CD4-positive, alpha-beta memory T cell (primary cell): ENCODE measurements at regions not wholly inside any gene's neighbourhood (a gene's known extent, or its start where the extent isn't known, plus 50 kb on each side); places are given as distances from the start of the nearest gene placed in this dataset.
"Not testable (repeated sequence)": the region's sequence is repeated elsewhere in the genome, so short reads cannot be mapped to it uniquely, and the experiment has no call there.

Experiments used
- CTCF ChIA-PET: fragments of 350-600 bp; sonication (Branson Sonifier 250); formaldehyde crosslinking; loops from one replicate; lab custom pipeline; 2021; ENCODE audit warnings: inconsistent platforms; ENCODE audit not compliant: partially characterized antibody; lab: Charles Lee
- POLR2A ChIA-PET: fragments of 350-600 bp; sonication (Branson Sonifier 250); formaldehyde crosslinking; loops from one replicate; lab custom pipeline; 2021; ENCODE audit not compliant: partially characterized antibody; lab: Charles Lee
- DNase-seq, 5 donors: peaks; one replicate each; pipeline versions ENCODE4 v3.0.0 to v3.0.0-alpha.2; 2020 to 2022; ENCODE audit warnings: mixed read lengths in 1 of 5
- H3K27ac ChIP-seq: one replicate; pipeline ENCODE4 v1.7.0; 2013; ENCODE audit warnings: low read depth, low read length
- H3K27me3 ChIP-seq: 2 replicates; pipeline ENCODE4 v1.7.0; 2013; ENCODE audit warnings: mild to moderate bottlenecking, low read length, moderate library complexity; ENCODE audit not compliant: insufficient read depth
- H3K36me3 ChIP-seq: 2 replicates; pipeline ENCODE4 v1.7.0; 2013; ENCODE audit warnings: mild to moderate bottlenecking, low read length, moderate library complexity; ENCODE audit not compliant: insufficient read depth
- H3K4me1 ChIP-seq: 2 replicates; pipeline ENCODE4 v1.7.0; 2013; ENCODE audit warnings: mild to moderate bottlenecking, low read length, moderate library complexity; ENCODE audit not compliant: insufficient read depth
- H3K4me3 ChIP-seq, 2 donors: one replicate each; pipeline ENCODE4 v1.7.0; 2013; ENCODE audit warnings: low read length in 2 of 2, mild to moderate bottlenecking in 1 of 2
- H3K9me3 ChIP-seq, 2 donors: one replicate each; pipeline ENCODE4 v1.7.0; 2013; ENCODE audit warnings: low read length in 2 of 2, control low read depth in 1 of 2; ENCODE audit not compliant: control insufficient read depth in 1 of 2
- H3K27ac Mint-ChIP-seq, 7 donors: one replicate each; pipeline ENCODE4 v1.8.0; 2020 to 2021; ENCODE audit warnings: mixed read lengths in 7 of 7, mild to moderate bottlenecking in 6 of 7, inconsistent platforms in 3 of 7, moderate library complexity in 3 of 7
- H3K27me3 Mint-ChIP-seq, 2 donors: one replicate each; pipeline ENCODE4 v1.8.0; 2020 to 2021; ENCODE audit warnings: mixed read lengths in 2 of 2
- H3K36me3 Mint-ChIP-seq, 2 donors: one replicate each; pipeline ENCODE4 v1.8.0; 2020 to 2021; ENCODE audit warnings: mixed read lengths in 2 of 2, inconsistent platforms in 1 of 2, mild to moderate bottlenecking in 1 of 2
- H3K4me1 Mint-ChIP-seq, 4 donors: one replicate each; pipeline ENCODE4 v1.8.0; 2020 to 2021; ENCODE audit warnings: mixed read lengths in 4 of 4, mild to moderate bottlenecking in 1 of 4
- H3K4me3 Mint-ChIP-seq, 8 donors: one replicate each; pipeline ENCODE4 v1.8.0; 2020 to 2021; ENCODE audit warnings: mixed read lengths in 8 of 8, mild to moderate bottlenecking in 7 of 8, moderate library complexity in 6 of 8, inconsistent platforms in 3 of 8
- H3K9me3 Mint-ChIP-seq, 8 donors: one replicate each; pipeline ENCODE4 v1.8.0; 2020 to 2021; ENCODE audit warnings: mixed read lengths in 8 of 8, mild to moderate bottlenecking in 5 of 8, inconsistent platforms in 3 of 8, moderate library complexity in 1 of 8
- intact Hi-C: fragments of 100-400 bp; cut with micrococcal nuclease; formaldehyde crosslinking; loops from one replicate; pipeline ENCODE4 v1.15.1; 2023

DNA sequence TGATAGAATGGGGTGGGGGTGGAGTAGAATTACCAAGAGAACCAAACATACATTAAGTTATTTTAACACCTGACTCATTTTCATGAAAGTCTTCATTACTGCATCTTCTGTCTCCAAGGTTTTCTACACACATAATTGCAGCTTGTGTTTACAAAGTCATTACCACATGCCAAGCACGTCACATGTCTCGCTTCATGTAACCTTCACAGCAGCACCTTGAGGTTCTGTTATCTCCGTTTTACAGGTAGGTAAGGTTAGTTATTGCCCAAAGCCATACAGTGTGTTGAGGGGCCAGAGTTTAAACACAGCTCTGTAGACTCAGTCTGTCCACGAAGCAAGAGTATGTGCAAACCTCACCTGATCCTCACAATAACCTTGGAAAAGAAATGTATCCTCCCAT, 64.3 kb upstream of the RBM19 start:
- CTCF ChIA-PET: no interaction called here
- Histone ChIP-seq H3K27me3 (no peaks in the 10 kb centered on the region), H3K27ac (no peak overlapping the region), H3K9me3 (no peaks in the 10 kb centered on the region), H3K4me3 (no peak overlapping the region), H3K36me3 (no peaks in the 10 kb centered on the region), H3K4me1 (no peaks in the 10 kb centered on the region)
- peaks cover 0 to 10% of the 10 kb centered on the region in 2 donors for H3K27me3 Mint-ChIP-seq
- H3K27ac Mint-ChIP-seq: no peak overlapping the region
- no peaks in the 10 kb centered on the region for H3K36me3 Mint-ChIP-seq
- H3K4me3 Mint-ChIP-seq: no peak overlapping the region
- DNase-seq: no peak
- POLR2A ChIA-PET: no interaction called here
- no peaks in the 10 kb centered on the region for H3K4me1 Mint-ChIP-seq
- peaks cover 0 to 11% (median 2%) of the 10 kb centered on the region in 8 donors for H3K9me3 Mint-ChIP-seq
- intact Hi-C loops: no loop called here

DNA sequence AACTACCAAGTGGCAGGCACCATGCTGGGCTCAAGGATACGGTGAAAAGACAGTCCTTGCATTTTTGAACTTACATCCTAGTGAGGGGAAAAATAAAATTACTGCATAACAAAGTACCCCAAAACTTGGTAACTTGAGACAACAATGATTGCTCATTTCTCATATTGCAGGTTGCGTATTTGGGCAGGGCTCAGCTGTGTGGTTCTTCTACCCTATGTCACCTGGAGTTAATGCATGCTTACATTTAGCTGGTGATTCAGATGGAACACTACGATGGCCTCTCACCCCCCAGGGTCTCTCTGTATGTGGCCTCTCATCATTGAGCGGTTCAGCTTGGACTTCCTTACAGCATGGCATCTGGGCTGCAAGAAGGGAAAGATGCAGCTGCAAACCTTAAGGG, 60.7 kb upstream of the RBM19 start:
- Histone ChIP-seq H3K4me3 (no peak overlapping the region), H3K36me3 (no peaks in the 10 kb centered on the region), H3K27ac (no peak overlapping the region), H3K27me3 (no peaks in the 10 kb centered on the region), H3K4me1 (no peaks in the 10 kb centered on the region), H3K9me3 (no peaks in the 10 kb centered on the region)
- Mint-ChIP-seq H3K27ac (no peak overlapping the region), H3K9me3 (peaks cover 0 to 10% (median under 1%) of the 10 kb centered on the region in 8 donors), H3K36me3 (no peaks in the 10 kb centered on the region), H3K4me3 (no peak overlapping the region), H3K27me3 (peaks cover 4 to 16% of the 10 kb centered on the region in 2 donors), H3K4me1 (no peaks in the 10 kb centered on the region)
- ChIA-PET CTCF (no interaction called here), POLR2A (no interaction called here)
- no peak for DNase-seq
- intact Hi-C loops: no loop called here

DNA sequence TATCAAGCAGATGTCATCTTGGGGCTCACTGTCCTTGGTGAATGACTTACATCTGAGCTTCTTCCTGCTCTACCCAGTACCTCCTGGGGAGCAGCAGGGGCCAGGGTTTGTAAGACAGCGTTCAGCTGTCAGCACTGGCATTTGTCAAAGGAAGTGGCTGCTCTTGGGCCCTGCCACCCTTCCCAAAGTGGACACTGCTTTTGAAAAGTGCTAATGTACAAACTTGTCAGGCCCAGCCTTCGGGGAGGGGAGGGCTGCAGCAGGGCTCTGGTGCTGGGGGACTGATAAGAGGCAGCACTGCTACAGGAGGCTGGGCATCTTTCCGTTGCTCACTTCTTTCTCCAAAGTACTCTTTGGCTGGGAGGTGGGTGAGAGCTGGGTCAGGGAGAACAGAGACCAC, 59.8 kb upstream of the RBM19 start:
- Histone ChIP-seq H3K36me3 (no peaks in the 10 kb centered on the region), H3K27me3 (no peaks in the 10 kb centered on the region), H3K4me1 (no peaks in the 10 kb centered on the region), H3K27ac (no peak overlapping the region), H3K4me3 (no peak overlapping the region), H3K9me3 (no peaks in the 10 kb centered on the region)
- Mint-ChIP-seq H3K27ac (no peak overlapping the region), H3K27me3 (peaks cover 4 to 13% of the 10 kb centered on the region in 2 donors), H3K4me3 (no peak overlapping the region), H3K36me3 (no peaks in the 10 kb centered on the region), H3K4me1 (no peaks in the 10 kb centered on the region), H3K9me3 (peaks cover 0 to 10% (median under 1%) of the 10 kb centered on the region in 8 donors)
- no peak for DNase-seq
- CTCF ChIA-PET: no interaction called here
- intact Hi-C loops: no loop called here
- POLR2A ChIA-PET: no interaction called here

DNA sequence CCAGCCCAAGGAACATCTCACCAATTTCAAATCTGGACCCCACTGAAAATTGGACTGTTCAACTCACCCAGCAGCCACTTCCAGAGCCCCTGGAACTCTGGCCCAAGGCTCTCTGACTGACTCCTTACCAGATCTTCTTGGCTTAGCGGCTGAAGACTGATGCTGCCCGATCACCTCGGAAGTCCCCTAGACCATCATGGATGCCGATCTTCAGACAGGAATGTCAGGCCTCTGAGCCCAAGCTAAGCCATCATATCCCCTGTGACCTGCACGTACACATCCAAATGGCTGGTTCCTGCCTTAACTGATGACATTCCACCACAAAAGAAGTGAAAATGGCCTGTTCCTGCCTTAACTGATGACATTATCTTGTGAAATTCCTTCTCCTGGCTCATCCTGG, 56.0 kb upstream of the RBM19 start:
- H3K27ac Mint-ChIP-seq, H3K9me3 ChIP-seq, CTCF ChIA-PET, H3K4me3 Mint-ChIP-seq, H3K27me3 ChIP-seq, H3K36me3 Mint-ChIP-seq, H3K4me1 Mint-ChIP-seq, POLR2A ChIA-PET, H3K4me3 ChIP-seq, H3K36me3 ChIP-seq, intact Hi-C loops, H3K27ac ChIP-seq, H3K4me1 ChIP-seq, H3K9me3 Mint-ChIP-seq, DNase-seq: not testable (repeated sequence)
- H3K27me3 Mint-ChIP-seq: peaks cover 5 to 15% of the 10 kb centered on the region in 2 donors

DNA sequence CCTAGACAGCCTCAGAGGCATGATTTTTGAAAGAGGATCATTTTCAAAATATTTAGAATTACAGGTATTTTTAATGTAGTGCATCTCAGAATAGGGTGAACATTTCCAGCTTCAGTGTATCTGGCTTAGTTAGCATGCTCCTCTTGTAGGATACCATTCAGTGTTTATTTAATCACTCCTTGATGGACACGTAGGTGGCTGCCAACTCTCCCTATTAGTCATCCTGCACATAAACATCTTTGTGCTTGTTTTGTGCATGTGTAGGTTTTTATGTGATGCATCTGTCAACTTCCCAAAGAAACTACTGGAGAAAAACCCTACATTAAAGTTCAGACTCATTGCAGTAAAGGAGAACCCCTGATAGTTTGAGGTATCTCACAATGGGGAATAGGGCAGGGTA, 52.5 kb upstream of the RBM19 start:
- no peaks in the 10 kb centered on the region for H3K36me3 ChIP-seq
- DNase-seq: no peak
- H3K27me3 ChIP-seq: no peaks in the 10 kb centered on the region
- ChIA-PET CTCF (no interaction called here), POLR2A (no interaction called here)
- Mint-ChIP-seq H3K27me3 (peaks cover 6 to 10% of the 10 kb centered on the region in 2 donors), H3K27ac (no peak overlapping the region), H3K36me3 (no peaks in the 10 kb centered on the region), H3K4me3 (no peak overlapping the region), H3K4me1 (no peaks in the 10 kb centered on the region), H3K9me3 (peaks cover 0 to 2% (median 0%) of the 10 kb centered on the region in 8 donors)
- no peak overlapping the region for H3K4me3 ChIP-seq
- no peak overlapping the region for H3K27ac ChIP-seq
- intact Hi-C loops: no loop called here
- H3K4me1 ChIP-seq: no peaks in the 10 kb centered on the region
- H3K9me3 ChIP-seq: no peaks in the 10 kb centered on the region
